ENCODE measurements at regions not wholly inside any gene's neighbourhood (a gene's known extent, or its start where the extent isn't known, plus 50 kb on each side); places are given as distances from the start of the nearest gene placed in this dataset.

DNA sequence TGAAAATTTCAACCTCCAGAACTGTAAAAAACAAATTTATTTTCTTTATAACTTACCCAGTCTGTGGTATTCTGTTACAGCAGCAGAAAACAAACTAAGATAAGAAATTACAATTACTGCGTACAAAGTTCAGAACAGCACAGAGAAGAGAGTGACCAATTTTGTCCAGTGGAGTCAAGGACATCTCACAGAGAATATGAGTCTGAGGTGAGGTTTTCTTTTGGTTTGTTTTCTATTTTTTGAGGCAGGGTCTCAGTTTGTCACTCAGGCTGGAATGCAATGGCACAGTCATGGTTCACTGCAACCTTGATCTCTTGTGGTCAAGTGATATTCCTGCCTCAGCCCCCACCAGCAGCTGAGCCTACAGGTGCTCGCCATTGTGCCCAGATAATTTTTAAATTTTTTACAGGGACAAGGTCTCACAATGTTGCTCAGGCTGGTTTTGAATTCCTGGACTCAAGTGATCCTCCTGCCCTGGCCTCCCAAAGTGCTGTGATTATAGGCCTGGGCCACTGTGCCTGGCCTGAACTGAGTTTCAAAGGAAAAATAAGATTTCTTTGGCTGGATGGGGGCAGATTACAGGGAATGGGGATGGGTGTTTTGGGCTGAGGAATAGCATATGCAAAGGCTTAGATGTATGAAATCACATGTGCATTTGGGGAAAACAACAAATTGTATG lies 201.1 kb upstream of the USP24 start:
- no peaks in the 10 kb centered on the region for H3K79me2 ChIP-seq (ENCODE audit: insufficient read depth, low read length)
- H4K20me1 ChIP-seq (ENCODE audit: control insufficient read depth, insufficient read depth, insufficient read length): no peaks in the 10 kb centered on the region
- H3K9ac ChIP-seq (ENCODE audit: extremely low read depth, insufficient read length, low read length): no peak overlapping the region
- no peaks in the 10 kb centered on the region for H3K79me1 ChIP-seq (ENCODE audit: insufficient read depth, low read depth, low read length, poor library complexity, severe bottlenecking)
- no peak overlapping the region for H4K8ac ChIP-seq (replicated peaks; ENCODE audit: insufficient read length, low read depth, low read length)
- no peaks in the 10 kb centered on the region for H3K9me3 ChIP-seq (ENCODE audit: control insufficient read depth, low read depth, low read length)
- H3K4ac ChIP-seq (ENCODE audit: low read depth, low read length): no peak overlapping the region
- H3K14ac ChIP-seq (ENCODE audit: insufficient read depth, low read length): no peak overlapping the region
- no peak overlapping the region for H2BK120ac ChIP-seq (ENCODE audit: low read depth, low read length, poor library complexity, severe bottlenecking)
- TF ChIP-seq, protein P1, sequence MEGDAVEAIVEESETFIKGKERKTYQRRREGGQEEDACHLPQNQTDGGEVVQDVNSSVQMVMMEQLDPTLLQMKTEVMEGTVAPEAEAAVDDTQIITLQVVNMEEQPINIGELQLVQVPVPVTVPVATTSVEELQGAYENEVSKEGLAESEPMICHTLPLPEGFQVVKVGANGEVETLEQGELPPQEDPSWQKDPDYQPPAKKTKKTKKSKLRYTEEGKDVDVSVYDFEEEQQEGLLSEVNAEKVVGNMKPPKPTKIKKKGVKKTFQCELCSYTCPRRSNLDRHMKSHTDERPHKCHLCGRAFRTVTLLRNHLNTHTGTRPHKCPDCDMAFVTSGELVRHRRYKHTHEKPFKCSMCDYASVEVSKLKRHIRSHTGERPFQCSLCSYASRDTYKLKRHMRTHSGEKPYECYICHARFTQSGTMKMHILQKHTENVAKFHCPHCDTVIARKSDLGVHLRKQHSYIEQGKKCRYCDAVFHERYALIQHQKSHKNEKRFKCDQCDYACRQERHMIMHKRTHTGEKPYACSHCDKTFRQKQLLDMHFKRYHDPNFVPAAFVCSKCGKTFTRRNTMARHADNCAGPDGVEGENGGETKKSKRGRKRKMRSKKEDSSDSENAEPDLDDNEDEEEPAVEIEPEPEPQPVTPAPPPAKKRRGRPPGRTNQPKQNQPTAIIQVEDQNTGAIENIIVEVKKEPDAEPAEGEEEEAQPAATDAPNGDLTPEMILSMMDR (conservative IDR thresholded peaks at IDR 0.05): no peak
- H4K91ac ChIP-seq (ENCODE audit: insufficient read length, low read depth, low read length): no peak overlapping the region
- Mint-ChIP-seq H3K27ac (no peak overlapping the region), H3K9me3 (peaks cover 6 to 11% of the 10 kb centered on the region in 2 experiments; a peak in 4 of 5 replicates), H3K36me3 (ENCODE audit: insufficient read depth in 1 of 3, low read depth in 3 of 3) (no peaks in the 10 kb centered on the region; a peak in 1 of 7 replicates), H3K4me1 (peaks cover 0 to 3% of the 10 kb centered on the region in 2 experiments; a peak in 1 of 4 replicates), H3K4me3 (no peak overlapping the region), H3K27me3 (ENCODE audit: low read depth) (0 out of 2 replicates have a peak, but pooled peaks cover 1% of the 10 kb centered on the region)
- no peak overlapping the region for H2AK5ac ChIP-seq (ENCODE audit: insufficient read length, low read length)
- H3K27me3 ChIP-seq (ENCODE audit: insufficient read depth, low read length): no peaks in the 10 kb centered on the region
- H4K5ac ChIP-seq (ENCODE audit: insufficient read length, low read depth, low read length): no peak overlapping the region
- H3K4me2 ChIP-seq (ENCODE audit: insufficient read depth, insufficient read length, low read length): no peak overlapping the region
- no CpG with 5 or more reads among the region's 2 CpGs for WGBS (ENCODE audit: extremely low coverage, insufficient read length, low lambda C conversion rate)
- no peak overlapping the region for H3K18ac ChIP-seq (ENCODE audit: insufficient read length, low read depth, low read length)
- H3K23me2 ChIP-seq (ENCODE audit: insufficient read length, low read depth, low read length, poor library complexity, severe bottlenecking): no peaks in the 10 kb centered on the region
- H3K23ac ChIP-seq (ENCODE audit: insufficient read length, low read depth, low read length): no peak overlapping the region
- H2BK12ac ChIP-seq (ENCODE audit: insufficient read length, low read depth, low read length): no peak overlapping the region
- H3K27ac ChIP-seq (ENCODE audit: insufficient read length, low read depth, low read length): no peak overlapping the region
- no peak overlapping the region for H2BK20ac ChIP-seq (ENCODE audit: low read depth, low read length, poor library complexity, severe bottlenecking)
- no peaks in the 10 kb centered on the region for H3K4me1 ChIP-seq (ENCODE audit: insufficient read depth, low read length)
- no peak overlapping the region for H2BK15ac ChIP-seq (ENCODE audit: low read depth, low read length)
- no peak overlapping the region for H2AFZ ChIP-seq (ENCODE audit: low read length)
- H3T11ph ChIP-seq (ENCODE audit: low read length): no peak overlapping the region
- H2BK5ac ChIP-seq (ENCODE audit: insufficient read length, low read length): no peak overlapping the region
- no peak for DNase-seq
- H3K56ac ChIP-seq (ENCODE audit: insufficient read length, low read depth, low read length): no peak overlapping the region

Measured in H9 (cell line).